Fibroblast of skin of right quadriceps (primary cell): ENCODE measurements at regions not wholly inside any gene's neighbourhood (a gene's known extent, or its start where the extent isn't known, plus 50 kb on each side); places are given as distances from the start of the nearest gene placed in this dataset.

Experiments
- DNase-seq: peaks from one replicate; pipeline ENCODE4 v3.0.0-alpha.2; 2013

DNA sequence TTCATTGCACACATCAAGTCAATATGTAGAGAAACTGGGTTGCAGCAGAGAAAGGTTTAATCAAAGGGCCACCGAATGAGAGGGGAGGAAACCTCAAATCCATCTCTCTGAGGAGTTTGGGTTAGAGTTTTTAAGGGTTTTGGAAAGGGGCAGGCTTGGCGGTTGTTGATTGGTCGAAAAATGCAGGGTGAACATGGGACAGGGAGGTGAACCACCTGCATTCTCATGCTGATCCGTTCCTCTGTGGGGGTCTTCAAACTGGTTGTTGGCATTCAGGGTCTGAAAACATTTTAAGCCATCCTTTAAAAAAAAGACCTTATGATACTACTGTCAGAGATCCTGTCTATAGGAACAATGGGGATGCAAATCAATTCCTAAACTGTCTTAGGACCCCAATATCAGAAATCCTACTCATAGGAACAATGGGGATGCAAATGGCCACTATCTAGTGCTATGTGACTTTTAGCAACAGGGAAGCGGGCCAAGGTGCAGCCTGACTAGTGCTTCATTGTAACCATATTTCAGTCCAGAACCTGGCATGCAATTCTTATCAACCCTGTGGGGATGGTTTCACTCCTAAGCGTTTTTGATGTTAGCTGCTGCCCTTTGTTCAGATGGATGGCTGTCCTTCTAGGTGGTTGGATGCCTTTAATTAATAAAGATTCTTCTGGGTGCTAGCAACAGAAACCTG is 120.1 kb upstream of the MGAT5 start:
- DNase-seq = no peak

DNA sequence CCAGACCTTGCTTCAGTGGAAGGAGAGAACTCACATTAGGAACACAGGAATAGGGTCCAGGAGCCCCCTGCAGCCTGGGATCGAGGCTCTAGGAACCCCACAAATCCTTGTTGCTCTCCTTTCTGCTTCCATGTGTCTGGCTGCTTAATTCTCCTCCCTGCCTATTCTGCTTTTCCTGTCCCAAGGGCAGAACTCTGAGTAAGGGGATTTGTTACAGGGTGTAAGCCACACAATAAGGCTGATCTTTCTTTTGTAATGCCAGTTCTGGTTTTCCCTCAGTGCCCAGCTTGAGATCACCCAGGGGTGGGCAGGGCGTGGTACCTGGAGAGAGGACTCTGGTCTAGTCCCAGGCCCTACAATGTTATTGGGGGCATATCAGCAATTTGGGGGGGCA is 119.6 kb upstream of the MGAT5 start:
- no peak for DNase-seq

DNA sequence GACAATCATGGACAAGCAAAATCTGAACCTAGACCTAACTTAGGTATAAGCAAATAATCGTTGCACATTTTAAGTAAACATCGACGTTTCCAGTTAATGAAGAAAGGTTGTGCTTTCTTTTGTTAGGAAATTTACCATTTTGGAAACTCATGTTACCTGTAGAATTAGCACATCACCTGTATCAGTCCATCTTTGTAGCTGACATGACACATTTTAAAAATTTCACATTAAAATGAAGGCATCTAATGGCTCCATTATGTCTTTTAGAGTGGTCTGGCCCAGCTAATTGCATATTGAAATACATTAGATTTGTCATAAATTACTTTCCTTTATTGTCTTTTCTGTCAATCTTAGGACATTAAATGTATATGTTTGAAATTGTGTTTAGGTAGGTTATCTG is 119.0 kb upstream of the MGAT5 start:
- DNase-seq = no peak

DNA sequence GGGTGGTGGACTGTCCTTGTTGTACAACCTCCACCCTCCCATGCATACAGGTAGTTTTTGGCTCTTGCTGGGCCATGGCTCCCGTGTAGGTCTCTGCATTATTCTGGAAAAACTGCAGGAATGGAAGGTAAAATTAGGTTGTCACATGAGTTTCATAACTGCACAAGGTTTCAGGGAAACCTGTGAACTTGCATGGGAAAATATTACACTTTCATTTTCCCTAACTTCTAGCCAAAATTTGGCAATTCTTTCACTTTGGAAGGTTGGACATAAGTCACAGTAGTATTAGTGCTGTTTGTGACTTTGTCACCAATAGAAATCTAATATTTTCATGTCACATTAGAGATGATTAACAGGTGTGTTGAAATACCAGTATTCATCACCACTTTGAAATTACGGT is 118.1 kb upstream of the MGAT5 start:
- no peak for DNase-seq

DNA sequence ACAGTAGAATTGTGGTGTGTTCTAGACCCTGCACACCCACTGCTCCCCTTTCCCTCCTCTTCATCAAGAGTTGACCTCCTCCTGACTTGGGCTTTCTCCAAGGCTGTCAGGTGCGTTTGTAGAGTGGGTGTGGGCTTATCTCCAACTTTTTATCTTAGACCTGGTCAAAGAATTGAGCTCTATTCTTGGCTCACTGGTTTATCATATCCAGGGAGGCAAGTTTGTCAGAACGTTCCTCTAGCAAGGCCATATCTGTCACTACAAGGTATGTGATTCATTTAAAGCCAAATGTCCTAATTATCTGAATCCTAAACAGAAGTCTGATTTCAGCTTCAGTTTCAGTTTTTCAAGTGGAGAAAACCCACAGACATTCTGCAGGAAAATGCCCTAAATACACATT is 117.1 kb upstream of the MGAT5 start:
- no peak for DNase-seq

DNA sequence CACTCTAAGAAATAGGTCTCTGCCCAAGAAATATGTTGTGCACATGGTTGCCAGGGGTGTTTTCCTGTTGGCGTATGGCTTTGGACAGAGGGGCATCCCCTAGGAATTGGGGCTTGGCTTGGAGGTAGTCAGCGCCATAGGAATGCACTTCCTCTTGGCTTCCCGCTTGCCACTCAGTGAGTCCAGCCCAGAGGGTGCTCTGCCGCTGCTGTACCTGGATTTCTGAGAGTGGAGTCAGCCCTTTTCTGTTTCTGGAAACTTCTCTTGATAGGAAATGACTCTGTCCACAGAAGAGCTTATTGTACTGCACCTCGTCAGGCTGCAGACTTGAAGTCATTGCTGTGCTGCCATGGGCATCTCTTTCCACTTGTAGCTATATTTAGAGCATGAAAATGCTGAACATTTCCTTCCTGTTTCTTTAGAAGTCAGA is 116.7 kb upstream of the MGAT5 start:
- peak; percentile 81 for DNase-seq

DNA sequence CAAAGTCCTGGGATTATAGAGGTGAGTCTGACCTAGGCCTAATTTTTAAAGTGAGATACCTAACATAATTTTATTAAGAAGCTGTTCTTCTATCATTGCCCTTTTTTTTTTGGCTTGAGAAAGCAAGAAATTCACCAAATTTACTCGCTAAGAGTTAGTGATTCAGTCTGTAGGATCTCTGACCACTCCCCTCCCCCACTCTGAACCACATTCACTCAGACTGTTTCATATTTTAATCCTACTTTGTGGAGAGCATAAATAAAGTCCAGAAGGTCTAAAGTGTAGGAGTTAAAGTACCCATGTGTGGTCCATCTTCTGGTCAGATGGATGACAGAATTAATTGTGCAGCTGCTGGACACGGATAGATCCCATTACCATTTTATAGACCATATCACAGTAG is 115.8 kb upstream of the MGAT5 start:
- peak; percentile 49 for DNase-seq

DNA sequence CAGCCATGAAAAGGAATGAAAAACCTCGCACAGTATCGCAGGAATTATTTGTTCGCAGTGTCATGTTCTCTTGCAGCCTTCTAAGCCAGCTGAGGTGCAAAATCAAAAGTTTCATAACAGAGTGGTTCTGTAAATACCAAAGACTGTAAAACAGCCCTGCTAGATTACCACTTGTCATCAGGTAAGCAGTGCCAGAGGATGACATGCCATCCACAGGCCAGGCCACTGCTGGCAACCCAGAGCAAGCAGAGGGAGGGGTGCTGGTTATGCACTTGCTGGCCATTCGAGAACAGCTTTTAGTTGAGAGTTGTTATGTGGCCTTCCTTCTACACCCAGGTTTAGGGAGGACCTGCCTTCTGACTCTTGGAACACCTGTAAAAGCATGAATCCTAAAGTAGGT is 114.3 kb upstream of the MGAT5 start:
- DNase-seq = no peak

DNA sequence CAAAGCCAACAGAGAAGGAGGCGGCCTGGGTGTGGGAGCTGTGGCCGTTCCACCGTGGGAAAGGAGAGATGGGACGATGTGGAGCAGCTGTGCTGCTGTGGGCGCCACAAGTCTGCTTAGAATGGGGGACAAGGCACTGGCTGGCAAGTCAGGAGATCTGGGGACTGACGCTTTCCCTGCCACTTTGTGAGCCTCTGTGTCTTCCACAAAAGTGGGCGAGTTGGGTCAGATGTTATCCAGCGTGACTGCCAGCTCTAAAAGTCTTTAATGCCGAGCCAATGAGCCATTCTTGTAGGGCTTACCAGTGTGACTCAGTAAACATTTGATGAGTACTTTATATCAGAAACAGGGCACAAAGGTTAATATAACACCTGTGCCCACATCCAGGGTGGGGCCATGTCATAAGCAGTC is 113.6 kb upstream of the MGAT5 start:
- no peak for DNase-seq

DNA sequence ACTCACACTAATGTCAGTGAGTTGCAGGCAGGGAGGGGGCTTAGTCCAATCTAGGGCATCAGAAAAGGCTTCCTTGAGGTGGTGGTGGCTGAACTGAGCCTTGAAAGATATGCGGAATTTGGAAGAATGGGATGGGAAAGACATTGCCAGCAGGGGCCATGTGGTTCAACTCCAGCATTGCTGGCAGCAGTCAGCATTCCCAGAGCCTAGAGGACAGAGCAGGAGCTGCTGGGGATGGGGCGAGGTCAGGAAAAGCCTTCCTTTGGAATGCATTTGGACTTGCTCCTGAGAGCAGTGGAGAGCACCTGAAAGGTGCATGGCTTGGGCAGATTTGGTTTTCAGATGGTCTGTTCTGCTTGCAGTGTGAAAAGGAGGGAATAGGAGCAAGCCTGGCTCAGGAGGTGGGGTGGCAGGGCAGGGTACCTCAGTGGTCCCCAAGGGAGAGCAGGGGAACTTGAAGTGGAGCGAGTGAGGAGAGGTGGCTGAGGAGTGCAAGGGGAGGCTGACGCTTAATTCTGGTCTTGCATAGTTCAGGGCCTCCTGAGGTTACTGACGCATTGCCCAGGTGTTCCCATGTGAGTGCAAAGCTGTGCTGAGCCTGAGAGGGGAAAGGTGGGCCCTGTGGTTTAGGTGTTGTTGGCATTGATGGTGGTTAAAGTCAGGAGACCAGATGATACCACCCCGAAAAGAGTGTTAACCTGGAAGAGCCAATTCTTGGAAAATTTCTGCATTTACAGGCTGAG is 112.1 kb upstream of the MGAT5 start:
- DNase-seq = no peak

DNA sequence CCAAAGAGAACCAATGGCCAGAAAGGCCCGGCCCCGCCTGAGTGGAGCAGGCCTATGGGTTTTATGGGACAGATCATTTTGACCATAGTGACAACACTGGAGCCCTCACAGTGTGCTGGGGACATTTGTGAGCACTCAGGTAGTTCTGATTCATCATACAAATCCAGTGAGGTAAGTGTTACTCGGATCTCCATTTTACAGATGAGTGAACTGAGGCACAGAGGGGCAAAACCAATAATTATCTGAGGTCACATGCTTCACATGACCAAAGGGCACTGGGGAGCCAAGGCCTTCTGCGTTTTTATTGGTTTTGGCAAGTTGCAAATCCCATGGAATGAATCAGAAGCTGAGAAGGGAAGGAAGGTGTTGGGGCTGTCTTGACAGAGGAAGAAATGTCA is 111.5 kb upstream of the MGAT5 start:
- DNase-seq = no peak

DNA sequence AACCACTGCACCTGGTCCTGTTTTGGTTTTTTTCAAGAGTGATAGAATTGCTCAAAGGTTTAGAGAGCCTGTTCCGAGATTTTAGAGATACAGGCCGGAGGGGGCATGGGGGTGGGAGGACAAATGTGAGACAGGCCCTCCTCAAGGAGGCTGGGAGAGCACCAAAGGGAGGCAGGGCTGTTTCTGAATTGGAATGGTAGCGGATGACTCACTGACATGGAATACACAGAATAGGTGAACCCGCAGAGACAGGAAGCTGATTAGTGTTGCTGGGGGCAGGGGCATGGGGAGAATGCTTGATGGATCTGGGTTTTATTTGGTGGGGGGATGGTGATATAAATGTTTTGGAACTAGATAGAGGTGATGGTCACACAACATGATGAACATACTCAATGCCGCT is 111.0 kb upstream of the MGAT5 start:
- peak; percentile 75 for DNase-seq

DNA sequence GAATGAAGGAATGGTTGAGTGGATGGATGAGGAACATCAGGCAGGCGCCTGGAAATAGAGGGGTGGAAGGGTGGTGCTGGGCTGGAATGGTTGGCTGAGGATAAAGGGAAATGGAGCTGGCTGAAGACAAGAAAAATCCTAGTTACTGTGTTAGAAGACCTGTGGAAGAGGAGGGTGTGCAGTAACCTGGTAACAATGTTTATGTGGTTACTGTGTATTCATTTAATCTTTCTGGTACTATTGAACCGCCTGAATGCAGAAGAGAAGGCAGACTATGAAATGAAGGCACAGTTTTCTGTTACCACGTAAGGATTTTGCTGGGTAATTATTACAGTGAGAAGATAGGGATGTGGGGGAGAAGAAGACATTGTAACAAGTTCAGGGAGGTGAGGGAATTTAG is 110.3 kb upstream of the MGAT5 start:
- DNase-seq = no peak

DNA sequence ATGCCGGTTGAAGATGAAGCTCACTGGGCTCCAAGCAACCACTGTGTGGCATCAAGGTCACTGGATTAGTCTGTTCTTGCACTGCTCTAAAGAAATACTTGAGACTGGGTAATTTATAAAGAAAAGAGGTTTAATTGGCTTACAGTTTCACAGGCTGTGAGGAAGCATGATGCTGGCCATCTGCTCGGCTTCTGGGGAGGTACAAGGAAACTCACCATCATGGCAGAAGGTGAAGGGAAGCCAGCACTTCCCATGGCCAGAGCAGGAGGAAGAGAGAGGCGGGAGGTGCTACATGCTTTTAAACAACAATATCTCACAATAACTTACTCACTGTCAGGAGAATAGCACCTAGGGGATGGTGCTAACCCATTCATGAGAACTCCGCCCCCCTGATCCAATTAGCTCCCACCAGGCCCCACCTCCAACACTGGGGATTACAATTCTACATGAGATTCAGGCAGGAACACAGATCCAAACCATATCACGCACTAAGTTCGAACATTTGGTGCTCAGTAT is 109.7 kb upstream of the MGAT5 start:
- no peak for DNase-seq

DNA sequence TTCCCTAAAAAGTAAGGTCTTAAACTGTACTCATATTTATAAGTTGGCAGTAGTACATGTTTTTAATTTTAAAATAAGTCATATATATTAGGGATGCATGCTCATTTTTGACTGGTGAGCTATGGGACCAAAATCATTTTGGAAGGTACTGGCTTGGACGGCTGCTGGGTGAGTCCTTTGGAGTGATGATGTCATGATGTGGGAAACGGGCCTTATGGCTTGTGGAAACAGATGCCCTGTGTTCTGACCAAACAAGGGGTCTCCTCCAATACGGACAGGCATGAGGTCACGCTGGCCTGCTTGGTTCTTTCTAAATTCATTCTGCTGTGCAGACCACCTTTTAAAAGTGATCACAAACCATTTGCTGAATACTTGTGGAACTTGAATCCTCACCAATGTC is 109.2 kb upstream of the MGAT5 start:
- DNase-seq = no peak

DNA sequence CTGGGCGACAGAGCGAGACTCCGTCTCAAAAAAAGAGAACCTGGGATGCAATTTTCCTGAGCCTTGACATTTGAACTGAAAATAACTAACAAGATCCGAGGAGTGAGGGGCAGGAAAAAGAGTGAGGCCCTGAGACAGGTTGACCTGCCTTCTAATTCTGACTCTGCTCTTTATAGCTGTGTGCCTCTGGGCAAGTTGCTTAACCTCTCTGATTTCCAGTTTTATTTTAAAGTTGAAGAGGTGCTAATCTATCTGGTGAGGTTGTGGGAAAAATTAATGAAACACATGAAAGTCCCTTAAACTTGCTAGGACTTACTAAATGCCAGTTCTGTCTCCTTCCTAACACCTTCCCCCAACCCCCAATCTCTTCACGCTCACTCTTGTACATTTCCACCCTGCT is 108.4 kb upstream of the MGAT5 start:
- DNase-seq = no peak

DNA sequence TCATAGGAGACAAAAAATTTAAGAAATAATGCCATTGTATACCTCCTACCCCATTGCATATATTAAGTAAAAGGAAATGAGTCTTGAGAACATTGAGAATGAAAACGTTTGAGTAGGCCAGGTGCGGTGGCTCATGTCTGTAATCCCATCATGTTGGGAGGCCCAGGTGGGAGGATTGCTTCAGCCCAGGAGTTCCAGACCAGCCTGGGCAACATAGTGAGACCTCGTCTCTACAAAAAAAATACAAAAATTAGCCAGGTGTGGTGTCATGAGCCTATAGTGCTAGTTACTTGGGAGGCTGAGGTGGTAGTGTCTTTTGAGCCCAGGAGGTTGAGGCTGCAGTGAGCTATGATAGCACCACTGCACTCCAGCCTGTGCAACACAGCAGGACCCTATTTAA is 107.7 kb upstream of the MGAT5 start:
- no peak for DNase-seq

DNA sequence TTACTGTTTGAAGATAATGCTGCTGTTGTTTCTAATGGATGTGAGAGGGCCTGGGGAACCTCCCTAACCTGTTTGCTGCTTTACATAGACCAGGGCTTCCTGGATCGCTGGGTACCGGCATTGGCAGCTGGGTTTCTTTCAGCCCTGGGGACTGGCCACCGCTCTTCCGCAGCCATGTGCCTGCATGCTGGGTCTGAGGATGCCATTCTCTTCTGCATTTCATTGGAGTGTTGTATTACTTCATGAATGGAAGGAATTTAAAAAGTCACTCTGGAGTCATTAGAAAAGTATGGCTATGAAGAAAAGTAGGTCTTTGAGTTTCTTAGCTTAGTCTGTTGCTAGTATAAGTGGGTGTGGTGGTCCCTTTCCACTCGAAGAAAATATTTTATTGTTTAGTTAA is 107.3 kb upstream of the MGAT5 start:
- DNase-seq = peak; percentile 68

DNA sequence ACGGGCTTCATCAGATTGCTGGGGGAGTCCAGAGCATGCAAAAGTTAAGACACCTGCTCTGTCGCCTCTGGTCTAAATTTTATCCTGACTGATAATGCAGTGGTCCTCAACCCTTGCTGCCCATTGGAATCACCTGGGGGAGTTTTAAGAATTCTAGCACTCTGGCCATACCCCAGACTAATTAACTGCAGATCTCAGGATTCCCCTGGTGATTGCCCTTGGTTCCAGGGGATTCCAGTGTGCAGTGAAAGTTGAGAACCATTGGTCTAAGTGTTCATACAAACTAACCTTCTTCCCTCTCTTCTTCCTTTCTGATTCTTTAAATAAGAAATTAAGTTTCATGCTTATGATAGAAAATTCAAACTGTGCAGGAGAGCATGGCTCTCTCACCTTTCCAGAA is 105.7 kb upstream of the MGAT5 start:
- DNase-seq = no peak

DNA sequence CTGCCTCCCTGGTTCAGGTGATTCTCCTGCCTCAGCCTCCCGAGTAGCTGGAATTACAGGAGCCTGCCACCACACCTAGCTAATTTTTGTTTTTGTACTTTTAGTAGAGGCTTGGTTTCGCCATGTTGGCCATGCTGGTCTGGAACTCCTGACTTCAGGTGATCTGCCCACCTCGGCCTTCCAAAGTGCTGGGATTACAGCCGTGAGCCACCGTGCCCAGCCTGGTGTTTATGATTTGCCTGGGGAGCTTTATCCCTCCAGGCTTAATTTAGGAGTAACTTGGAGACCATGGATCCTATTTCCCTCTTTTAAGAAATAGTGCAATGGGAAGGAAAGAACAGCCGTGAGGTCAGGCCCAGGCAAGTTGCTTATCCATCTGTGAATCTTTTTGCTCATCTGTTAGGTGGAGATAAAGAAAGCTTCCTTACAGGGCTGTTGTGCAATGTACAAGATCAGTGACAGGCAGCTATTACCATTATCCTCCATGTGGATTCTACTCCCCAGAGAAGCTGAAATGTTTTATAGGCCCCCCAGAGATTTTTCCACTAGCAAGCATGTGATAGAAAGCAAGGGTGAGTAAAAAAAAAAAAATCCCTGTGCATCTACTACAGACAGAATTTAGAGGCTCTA is 104.9 kb upstream of the MGAT5 start:
- no peak for DNase-seq

DNA sequence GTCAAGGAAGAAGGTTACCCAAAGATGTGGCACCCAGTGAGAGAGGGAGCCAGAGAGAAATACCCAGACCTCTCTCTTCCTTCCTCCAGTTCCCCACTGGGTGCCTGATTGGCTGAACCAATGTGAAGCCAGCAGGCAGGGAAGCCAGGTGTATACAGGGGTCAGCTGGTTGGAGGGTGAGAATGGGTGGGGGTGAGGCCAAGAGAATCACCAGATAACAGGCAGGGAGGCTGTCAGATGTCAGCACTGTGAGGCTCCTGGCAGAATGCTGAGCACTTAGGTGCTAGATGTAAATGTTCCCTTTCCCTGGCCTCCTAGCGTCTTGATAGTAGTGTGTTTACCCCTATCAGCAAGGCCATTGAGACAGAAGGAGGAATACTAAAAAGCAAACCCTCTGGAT is 104.0 kb upstream of the MGAT5 start:
- no peak for DNase-seq

DNA sequence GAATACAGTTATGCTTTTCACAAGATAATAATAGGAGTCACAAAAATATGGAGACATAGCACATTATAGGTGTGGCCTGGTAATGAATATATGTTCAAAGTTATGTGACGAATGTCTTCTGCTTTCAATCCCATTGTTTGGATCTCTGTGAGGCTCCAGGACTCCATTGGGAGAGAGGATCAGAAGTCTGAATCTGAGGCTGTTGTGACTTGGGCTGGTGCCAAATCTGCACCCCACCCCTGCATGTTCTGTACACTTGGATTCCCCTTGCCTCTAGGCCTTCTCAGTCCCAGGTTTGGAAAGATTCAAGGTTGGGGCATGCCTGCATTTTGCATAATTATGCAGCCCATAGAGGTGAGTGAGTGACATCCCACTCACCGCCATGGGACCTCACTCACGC is 103.1 kb upstream of the MGAT5 start:
- DNase-seq = no peak

DNA sequence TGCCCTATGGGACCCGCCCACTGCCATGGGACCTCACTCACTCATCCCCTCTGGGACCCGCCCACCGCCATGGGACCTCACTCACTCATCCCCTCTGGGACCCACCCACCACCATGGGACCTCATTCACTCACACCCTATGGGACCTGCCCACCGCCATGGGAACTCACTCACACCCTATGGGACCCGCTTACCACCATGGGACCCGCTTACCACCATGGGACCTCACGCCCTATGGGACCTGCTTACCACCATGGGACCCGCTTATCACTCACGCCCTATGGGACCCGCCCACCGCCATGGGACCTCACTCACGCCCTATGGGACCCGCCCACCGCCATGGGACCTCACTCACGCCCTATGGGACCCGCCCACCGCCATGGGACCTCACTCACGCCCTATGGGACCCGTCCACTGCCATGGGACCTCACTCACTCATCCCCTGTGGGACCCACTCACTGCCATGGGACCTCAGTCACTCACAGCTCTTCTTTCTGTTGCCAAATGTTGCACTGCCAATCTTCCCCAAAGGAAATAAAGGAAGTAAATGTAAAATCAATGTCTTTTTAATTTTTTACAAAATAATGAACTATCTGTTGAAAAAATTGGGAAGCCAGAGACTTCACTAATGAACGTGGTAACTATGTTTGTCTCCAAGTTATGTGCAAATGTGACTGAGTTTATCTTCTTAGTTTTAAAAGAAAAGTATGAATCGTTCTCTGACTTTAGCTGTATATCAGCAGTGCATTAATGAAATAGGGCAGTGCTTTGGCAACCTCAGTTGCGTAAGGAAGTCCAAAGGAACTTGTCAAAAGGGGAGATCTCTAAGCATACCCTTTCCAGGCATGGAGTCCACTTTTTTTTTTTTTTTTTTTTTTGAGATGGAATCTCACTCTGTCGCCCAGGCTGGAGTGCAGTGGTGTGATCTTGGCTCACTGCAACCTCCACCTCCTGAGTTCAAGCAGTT is 101.5 kb upstream of the MGAT5 start:
- no peak for DNase-seq
